ENCODE measurements at regions not wholly inside any gene's neighbourhood (a gene's known extent, or its start where the extent isn't known, plus 50 kb on each side); places are given as distances from the start of the nearest gene placed in this dataset.

- TF ChIP-seq CTCF (IDR thresholded peaks at IDR 0.05) (no peak), POLR2A (IDR thresholded peaks at IDR 0.05) (no peak)
Observed at GRCh38 chr10:94200146-94200837, 162.4 kb downstream of the NOC3L start.
